GM19395 (cell line): ENCODE measurements at regions not wholly inside any gene's neighbourhood (a gene's known extent, or its start where the extent isn't known, plus 50 kb on each side); places are given as distances from the start of the nearest gene placed in this dataset.
"Not testable (repeated sequence)": the region's sequence is repeated elsewhere in the genome, so short reads cannot be mapped to it uniquely, and the experiment has no call there.

Experiments
- ATAC-seq: cut with Tn5 transposase; IDR thresholded peaks from one replicate; pipeline ENCODE4 v1.9.1; 2021; ENCODE audit warnings: mild to moderate bottlenecking, moderate library complexity; ENCODE audit not compliant: unreplicated experiment

DNA sequence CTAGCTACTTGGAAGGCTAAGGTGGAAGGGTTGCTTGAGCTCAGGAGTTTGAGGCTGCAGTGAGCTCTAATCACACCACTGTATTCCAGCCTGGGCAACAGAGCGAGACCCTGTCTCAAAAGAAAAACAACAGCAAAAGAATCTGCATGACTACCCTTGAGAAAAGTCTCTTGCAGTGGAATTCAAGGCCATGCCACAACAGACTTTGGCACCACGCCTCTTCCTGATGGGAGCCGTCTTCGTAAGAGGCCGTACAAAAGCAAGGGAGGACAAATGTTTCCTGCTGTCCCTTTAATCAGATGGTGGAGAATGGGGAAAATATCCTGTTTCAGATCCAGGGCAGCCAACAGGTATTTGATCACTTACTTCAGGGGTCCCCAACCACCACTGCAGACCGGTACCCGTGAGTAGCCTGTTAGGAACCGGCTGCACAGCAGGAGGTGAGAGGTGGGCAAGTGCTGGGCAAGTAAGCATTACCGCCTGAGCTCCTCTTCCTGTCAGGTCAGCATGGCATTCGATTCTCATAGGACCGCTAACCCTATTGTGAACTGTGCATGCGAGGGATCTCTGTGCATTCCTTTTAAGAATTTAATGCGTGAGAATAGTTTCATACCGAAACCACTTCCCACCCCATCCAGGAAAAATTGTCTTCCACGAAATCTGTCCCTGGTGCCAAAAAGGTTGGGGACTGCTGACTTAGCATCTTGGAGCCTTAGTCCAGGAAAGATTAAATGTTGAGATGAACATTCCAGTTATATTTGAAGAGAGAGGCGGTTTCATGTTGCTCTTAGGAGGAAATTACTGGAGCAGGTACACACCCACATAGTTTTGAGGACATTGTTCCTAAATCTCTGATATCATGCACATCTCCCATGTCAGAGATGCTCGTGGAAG is 94.4 kb upstream of the XPO1 start:
- no peak for ATAC-seq

DNA sequence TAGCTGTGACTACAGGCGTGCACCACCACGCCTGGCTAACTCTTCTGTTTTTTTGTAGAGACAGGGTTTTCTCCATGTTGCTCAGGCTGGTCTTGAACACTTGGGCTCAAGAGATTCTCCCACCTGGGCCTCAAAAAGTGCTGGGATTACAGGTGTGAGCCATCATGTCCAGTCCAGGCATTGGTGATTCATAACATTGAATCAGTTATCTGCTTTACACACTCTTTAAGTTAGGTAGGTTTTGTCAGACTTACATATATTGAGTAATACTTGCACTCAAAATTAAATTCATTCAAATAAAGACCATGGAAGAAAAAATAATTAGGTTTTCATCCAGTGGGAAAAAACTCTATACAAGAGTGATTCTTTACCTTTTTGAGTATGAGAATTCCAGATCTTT is 93.2 kb upstream of the XPO1 start:
- no peak for ATAC-seq

DNA sequence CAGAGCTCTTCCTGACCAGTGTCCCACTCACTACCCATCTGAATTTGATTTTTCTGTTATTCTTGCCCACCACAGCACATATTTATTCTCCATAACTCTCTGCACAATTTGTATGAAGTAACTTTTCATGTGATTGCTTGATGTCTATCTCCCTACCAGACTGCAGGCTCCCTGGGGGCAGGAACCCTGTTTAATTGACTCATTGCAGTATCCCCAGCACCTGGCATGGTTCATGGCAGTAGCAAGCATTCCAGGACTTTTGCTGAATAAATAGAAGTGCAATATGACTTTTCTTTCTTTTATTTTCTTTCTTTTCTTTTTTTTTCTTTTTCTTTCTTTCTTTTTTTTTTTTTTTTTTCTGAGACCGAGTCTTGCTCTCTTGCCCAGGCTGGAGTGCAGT is 88.7 kb upstream of the XPO1 start:
- no peak for ATAC-seq

DNA sequence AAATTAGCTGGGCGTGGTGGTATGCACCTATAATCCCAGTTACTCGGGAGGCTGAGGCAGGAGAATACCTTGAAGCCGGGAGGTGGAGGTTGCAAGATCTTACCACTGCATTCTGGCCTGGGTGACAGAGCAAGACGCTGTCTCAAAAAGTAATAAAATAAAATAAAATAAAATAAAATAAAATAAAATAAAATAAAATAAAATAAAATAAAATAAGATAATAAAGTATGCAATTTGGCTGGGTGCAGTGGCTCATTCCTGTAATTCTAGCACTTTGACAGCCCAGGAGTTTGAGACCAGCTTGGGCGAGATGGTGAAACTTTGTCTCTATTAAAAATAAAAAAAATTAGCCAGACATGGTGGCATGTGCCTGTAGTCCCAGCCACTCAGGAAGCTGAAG is 85.6 kb upstream of the XPO1 start:
- no peak for ATAC-seq

DNA sequence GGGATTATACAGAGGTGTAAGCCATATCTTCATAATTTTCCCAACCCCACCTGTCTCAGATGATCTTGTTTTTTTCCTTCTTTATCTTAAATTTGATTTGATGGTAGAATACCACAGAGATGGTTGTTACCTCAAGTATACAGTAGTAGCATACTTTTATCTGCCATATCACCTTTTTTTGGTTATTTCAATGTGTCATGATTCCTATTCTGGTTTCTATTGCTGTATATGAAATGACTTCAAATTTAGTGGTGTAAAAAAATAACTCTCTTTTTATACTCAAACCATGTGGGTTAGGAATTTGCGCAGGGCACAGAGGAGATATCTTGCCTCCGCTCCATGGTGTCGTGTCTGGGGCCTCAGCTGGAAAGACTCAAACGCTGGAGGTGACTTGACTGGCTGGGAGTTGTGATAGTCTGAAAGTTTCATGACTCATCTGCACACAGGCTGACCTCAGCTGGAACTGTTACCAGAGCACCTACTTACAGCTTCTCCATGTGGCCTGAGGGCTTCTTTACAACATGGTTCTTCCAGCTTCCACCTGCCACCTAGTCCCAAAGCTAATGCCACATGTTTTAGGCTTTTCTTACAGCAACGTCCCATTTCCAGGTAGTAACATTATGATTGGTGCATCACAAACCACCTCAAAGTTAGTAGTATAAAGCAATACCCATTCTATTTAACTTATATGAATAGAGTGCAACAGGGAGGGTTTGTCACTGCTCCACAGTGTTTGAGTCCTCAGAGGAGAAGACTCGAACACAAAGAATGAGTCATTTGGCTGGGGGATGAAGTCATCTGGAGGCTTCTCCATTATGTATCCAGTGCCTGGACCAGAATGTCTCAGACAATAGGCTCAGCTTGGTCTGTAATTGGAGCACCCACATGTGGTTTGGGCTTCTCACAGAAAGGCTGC is 82.3 kb upstream of the XPO1 start:
- no peak for ATAC-seq

DNA sequence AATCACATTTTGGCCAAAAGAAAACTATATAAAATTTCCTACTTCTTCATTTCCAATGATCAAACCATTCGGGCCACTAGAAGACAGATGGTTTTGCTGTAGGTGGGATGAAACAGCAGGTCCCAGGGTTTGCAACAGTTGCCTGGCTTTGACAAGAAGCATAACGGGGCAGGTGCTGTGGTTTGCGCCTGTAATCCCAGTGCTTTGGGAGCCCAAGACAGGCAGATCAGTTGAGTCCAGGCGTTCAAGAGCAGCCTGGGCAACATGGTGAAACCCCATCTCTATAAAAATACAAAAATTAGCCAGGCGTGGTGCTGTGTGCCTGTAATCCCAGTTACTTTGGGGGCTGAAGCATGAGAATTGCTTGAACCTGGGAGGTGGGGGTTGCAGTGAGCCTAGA is 81.4 kb upstream of the XPO1 start:
- no peak for ATAC-seq

DNA sequence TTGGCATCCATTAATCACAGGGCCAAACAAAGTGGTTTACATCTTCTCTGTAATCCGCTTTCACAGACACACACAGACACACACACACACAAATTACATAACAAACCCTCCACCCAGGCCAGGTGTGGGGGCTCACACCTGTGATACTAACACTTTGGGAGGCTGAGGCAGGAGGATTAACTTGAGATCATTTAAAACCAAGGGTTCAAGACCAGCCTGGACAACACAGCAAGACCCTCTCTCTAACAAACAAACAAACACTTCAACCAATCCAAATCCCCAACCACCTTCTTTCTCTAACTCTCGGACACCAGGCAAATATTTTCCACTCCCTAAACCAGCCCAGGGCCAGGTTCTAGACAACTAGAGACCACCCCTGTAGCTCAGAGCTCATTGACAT is 79.5 kb upstream of the XPO1 start:
- no peak for ATAC-seq

DNA sequence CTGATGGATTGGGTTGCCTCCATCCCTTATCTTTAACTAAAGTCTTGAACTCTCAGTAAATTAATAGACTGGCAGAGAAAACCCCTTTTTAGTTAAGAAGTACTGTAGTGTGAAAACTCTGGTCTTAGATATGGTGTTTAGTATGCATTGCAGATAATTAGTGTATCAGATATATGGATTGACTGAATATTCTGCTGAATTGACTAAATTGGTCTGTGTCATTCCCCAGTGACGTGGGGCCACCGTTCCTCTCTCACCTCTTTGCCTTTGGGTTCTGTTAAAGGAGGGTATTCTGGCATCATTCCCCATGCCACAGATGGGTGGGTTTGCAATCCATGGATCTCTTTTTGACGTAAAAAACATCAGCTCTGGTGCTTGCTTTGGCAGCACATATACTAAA is 67.1 kb upstream of the XPO1 start:
- ATAC-seq: no peak

DNA sequence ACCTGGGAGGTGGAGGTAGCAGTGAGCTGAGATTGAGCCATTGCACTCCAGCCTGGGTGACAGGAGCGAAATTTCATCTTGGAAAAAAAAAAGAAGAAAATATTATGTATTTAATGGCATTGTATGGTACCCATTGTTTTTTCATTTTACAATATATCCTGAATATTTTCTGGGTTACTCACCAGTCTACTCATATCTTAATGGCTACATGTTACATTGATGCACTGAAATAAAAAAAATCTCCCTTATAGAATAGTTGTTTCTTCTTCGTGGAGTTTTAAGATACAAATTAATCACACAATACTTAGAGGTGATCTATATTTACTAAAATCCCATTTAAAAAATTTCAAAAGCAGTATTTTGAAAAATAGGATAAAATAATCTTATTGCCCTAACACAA is 66.3 kb upstream of the XPO1 start:
- no peak for ATAC-seq

DNA sequence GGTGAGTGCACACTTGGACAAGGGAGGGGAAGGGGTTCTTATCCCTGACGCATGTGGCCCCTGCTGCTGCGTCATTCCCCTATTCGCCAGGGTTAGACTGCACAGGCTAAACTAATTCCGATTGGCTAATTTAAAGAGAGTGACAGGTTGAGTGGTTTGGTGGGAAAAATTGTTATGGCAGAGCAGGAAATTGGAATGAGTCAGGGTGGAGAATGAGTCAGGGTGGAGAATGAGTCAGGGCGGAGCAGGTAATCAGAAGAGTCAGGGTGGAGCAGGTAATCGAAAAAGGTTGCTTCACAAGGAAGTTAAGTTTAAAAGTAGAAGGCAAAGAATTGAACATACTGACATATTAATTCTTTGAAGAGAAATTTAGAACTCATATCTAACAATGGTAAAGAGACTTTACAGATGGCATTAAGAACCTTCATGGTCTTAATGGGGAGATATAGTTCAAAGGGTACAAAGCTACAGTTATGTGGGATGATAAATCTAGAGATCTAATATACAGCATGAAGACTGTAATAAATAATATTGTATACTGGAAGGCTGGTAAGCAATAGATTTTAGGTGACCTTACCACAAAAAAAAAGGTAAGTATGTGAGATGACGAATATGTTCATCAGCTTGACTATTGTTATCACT is 60.5 kb upstream of the XPO1 start:
- ATAC-seq: not testable (repeated sequence)

DNA sequence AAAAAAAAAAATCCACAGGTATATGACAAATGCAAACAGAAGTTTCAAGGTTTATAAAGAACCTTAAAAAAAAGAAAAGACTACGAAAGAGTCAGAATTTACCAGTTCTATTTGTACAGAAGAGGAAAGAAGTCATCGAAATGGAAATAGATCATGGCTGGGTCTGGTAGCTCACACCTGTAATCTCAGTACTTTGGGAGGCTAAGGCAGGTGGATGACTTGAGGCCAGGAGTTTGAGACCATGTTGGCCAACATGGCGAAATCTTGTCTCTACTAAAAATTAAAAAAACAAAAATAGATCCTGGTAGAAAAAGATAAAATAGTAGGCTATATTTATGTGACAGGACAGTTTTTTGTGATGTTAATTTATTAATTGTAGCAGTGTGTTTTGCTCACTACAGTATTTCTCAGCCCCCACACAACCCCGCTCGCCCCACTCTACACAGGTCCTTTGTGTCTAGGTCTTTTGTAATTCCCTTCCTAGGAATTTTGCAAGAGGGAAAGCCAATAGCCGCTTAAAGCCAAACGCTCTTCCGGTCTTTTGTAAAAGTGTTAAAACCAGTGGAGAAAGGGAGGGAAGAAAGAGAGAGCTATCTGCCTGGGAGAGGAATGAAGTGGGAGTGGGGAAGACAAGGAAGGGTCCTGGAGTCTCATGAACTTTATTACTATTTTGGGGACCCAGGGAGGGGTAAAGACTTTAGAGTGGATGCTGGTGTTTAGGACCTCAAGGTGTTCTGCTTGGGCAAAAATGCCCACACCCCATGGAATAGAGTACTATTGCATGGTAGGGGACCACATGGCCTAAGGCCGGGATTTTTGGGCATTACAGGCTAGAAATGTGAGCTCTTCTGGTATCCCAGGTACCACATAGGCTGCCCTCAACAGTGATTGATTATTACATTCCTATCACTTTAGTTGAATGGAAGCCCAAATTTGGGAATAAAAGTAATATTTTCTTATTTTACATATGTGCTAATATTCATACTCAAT is 59.4 kb upstream of the XPO1 start:
- ATAC-seq: no peak

DNA sequence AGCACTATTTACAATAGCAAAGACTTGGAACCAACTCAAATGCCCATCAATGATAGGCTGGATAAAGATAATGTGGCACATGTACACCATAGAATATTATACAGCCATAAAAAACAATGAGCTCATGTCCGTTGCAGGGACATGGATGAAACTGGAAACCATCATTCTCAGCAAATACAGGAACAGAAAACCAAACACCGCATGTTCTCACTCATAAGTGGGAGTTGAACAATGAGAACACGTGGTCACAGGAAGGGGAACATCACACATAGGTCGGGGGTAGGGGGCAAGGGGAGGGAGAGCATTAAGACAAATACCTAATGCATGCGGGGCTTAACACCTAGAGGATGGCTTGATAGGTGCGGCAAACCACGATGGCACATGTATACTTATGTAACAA is 56.0 kb upstream of the XPO1 start:
- not testable (repeated sequence) for ATAC-seq

DNA sequence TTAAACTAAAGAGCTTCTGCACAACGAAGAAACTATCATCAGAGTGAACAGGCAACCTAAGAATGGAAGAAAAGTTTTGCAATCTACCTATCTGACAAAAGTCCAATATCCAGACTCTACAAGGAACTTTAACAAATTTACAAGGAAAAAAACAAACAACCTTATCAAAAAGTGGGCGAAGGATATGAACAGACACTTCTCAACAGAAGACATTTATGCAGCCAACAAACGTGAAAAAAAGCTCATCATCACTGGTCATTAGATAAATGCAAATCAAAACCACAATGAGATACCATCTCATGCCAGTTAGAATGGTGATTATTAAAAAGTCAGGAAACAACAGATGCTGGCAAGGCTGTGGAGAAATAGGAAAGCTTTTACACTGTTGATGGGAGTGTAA is 55.5 kb upstream of the XPO1 start:
- ATAC-seq: not testable (repeated sequence)

DNA sequence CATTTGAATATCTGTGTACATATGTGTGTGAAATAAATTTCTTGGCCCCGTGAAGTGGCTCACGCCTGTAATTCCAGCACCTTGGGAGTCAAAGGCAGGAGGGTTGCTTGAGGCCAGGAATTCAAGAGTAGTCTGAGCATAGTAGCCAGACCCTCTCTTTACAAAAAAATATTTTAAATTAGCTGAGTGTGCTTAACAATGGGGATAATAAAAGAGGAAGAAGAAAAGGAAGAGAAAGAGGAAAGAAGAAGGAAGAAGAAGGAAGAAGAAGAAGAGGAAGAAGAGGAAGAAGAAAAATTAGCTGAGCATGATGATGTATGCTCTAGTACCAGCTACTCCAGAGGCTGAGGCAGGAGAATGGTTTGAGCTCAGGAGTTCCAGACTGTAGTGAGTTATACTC is 52.1 kb upstream of the XPO1 start:
- ATAC-seq: no peak

DNA sequence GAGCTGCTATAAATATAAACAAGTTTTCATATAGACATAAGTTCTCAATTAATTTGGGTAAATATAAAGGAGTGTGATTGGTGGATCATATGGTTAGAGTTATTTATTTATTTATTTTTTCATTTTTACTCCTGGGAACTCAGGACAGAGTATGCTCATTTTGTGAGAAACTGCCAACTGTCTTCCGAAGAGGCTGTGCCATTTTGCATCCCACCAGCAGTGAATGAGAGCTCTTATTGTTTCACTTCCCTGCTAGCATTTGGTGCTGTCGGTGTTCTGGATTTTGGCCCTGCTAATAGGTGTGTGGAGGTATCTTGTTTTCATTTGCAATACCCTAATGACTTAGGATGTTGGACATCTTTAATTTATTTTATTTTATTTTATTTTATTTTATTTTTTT is 50.4 kb upstream of the XPO1 start:
- ATAC-seq: no peak
